ENCODE measurements at regions not wholly inside any gene's neighbourhood (a gene's known extent, or its start where the extent isn't known, plus 50 kb on each side); places are given as distances from the start of the nearest gene placed in this dataset.
"Not testable (repeated sequence)": the region's sequence is repeated elsewhere in the genome, so short reads cannot be mapped to it uniquely, and the experiment has no call there.

DNA sequence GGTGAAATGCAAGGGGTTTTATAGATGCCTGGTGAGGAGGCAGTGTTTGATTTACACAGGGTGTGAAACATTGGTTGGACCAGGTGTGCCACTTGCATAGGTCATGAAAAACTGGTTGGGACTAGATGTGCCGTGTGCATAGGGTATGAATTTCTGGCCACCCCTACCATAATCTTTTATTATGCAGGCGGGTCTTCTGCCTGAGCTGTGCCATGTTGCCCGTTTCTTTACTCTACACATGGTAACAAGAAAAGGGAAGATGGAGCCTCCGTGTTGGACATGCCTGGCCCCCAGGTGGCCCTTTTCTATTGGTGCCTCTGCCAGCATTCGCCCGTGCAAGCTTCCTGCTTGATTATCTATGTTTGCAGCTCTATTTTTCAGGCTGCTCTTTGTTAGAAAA is 805.4 kb downstream of the TRIB2 start:
- Histone ChIP-seq H3K27me3 (ENCODE audit: insufficient read depth, low read length, poor library complexity) (no peaks in the 10 kb centered on the region), H3K4me2 (ENCODE audit: insufficient read depth, low read length) (no peak overlapping the region), H2AFZ (ENCODE audit: low read depth, low read length) (no peak overlapping the region), H3K9ac (ENCODE audit: low read depth, low read length) (no peak overlapping the region), H4K20me1 (ENCODE audit: insufficient read depth, low read length) (no peaks in the 10 kb centered on the region), H3K9me3 (ENCODE audit: insufficient read depth, low read length, severe bottlenecking) (no peaks in the 10 kb centered on the region), H3K36me3 (ENCODE audit: insufficient read depth, low read length) (no peaks in the 10 kb centered on the region), H3K79me2 (ENCODE audit: insufficient read depth, low read length) (no peaks in the 10 kb centered on the region), H3K27ac (ENCODE audit: low read length) (no peak overlapping the region), H3K4me3 (ENCODE audit: low read depth in 1 of 2, low read length in 2 of 2) (no peak overlapping the region), H3K4me1 (ENCODE audit: insufficient read depth, low read length) (no peaks in the 10 kb centered on the region)
- DNase-seq (no peak), ATAC-seq (ENCODE audit: insufficient read depth, low read depth) (no peak)
- TF ChIP-seq EZH2 (IDR thresholded peaks at IDR 0.05; ENCODE audit: borderline replicate concordance, low read depth, low read length, severe bottlenecking) = no peak
- TF ChIP-seq, protein P1, sequence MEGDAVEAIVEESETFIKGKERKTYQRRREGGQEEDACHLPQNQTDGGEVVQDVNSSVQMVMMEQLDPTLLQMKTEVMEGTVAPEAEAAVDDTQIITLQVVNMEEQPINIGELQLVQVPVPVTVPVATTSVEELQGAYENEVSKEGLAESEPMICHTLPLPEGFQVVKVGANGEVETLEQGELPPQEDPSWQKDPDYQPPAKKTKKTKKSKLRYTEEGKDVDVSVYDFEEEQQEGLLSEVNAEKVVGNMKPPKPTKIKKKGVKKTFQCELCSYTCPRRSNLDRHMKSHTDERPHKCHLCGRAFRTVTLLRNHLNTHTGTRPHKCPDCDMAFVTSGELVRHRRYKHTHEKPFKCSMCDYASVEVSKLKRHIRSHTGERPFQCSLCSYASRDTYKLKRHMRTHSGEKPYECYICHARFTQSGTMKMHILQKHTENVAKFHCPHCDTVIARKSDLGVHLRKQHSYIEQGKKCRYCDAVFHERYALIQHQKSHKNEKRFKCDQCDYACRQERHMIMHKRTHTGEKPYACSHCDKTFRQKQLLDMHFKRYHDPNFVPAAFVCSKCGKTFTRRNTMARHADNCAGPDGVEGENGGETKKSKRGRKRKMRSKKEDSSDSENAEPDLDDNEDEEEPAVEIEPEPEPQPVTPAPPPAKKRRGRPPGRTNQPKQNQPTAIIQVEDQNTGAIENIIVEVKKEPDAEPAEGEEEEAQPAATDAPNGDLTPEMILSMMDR (IDR thresholded peaks at IDR 0.05; ENCODE audit: borderline replicate concordance, extremely low read depth, low read length, poor library complexity, severe bottlenecking) = no peak

DNA sequence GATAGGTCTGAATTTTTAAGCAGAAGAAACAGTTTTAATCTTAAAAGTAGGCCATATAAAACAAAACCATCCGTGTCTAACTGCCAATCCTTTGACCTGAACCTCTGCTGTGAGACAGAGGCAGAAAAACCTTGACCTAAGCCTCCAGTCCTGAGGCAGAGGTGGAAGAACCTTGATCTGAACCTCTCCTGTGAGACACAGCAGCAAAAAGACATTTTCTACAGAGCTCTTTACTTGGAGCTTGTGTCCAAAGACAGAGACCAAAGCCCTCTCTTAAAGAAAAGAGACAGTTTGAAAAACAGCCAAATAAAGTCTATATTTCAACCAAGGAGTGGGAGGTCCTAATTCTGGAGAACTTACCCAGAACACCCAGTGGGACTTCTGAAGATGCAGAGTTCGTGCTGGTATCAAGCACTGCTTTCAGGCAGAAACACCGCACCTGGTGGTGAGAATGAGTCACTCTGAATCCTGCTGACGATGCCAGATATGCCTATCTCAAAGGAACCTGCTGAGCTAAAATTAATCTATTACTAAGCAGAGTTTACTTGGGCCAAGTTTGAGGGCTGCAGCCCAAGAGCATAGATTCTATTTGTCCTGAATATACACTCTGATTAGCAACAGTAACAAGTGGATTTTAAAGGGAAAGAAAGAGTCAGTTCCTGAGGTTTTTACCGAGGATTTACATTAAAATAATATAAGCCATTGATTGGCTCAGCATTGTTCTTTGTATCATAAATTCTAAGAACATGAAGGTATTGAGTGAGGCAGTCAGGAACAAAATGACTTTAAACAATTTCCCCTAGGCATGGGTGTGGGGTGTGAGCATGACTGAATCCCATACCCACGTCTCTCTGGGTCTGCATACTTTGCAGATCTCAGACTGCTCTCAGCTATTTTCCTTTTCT is 806.4 kb downstream of the TRIB2 start:
- Histone ChIP-seq H3K79me2 (ENCODE audit: insufficient read depth, low read length) (no peaks in the 10 kb centered on the region), H2AFZ (ENCODE audit: low read depth, low read length) (no peak overlapping the region), H3K27ac (ENCODE audit: low read length) (no peak overlapping the region), H3K4me3 (ENCODE audit: low read depth in 1 of 2, low read length in 2 of 2) (no peak overlapping the region), H3K4me2 (ENCODE audit: insufficient read depth, low read length) (no peak overlapping the region), H4K20me1 (ENCODE audit: insufficient read depth, low read length) (no peaks in the 10 kb centered on the region), H3K36me3 (ENCODE audit: insufficient read depth, low read length) (no peaks in the 10 kb centered on the region), H3K4me1 (ENCODE audit: insufficient read depth, low read length) (no peaks in the 10 kb centered on the region), H3K27me3 (ENCODE audit: insufficient read depth, low read length, poor library complexity) (no peaks in the 10 kb centered on the region), H3K9me3 (ENCODE audit: insufficient read depth, low read length, severe bottlenecking) (no peaks in the 10 kb centered on the region), H3K9ac (ENCODE audit: low read depth, low read length) (no peak overlapping the region)
- TF ChIP-seq, protein P1 (IDR thresholded peaks at IDR 0.05; ENCODE audit: borderline replicate concordance, extremely low read depth, low read length, poor library complexity, severe bottlenecking) = no peak
- TF ChIP-seq EZH2 (IDR thresholded peaks at IDR 0.05; ENCODE audit: borderline replicate concordance, low read depth, low read length, severe bottlenecking) = no peak
- DNase-seq (no peak), ATAC-seq (ENCODE audit: insufficient read depth, low read depth) (no peak)

DNA sequence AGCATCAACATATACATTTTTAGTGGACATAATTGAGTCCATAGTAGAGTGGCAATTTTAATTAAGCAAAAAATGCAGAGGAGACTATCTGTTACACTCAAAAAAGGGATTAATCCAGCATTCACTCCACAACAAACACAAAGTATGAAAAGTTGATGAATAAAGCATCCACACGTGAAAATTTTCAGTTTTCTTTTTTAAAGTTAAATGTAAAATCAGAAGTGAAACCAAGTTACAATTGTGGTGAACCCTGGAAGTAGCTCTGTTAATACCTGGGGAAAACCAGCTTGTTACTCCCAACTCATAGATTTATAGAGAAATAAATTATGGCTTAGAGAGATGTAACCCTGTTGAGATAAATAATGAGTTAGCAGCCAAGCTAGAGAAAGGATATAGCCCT is 807.8 kb downstream of the TRIB2 start:
- ATAC-seq (ENCODE audit: insufficient read depth, low read depth) = no peak
- H3K9ac ChIP-seq (ENCODE audit: low read depth, low read length) = no peak overlapping the region
- no peak overlapping the region for H3K4me2 ChIP-seq (ENCODE audit: insufficient read depth, low read length)
- H3K79me2 ChIP-seq (ENCODE audit: insufficient read depth, low read length) = no peaks in the 10 kb centered on the region
- no peak overlapping the region for H3K27ac ChIP-seq (ENCODE audit: low read length)
- H4K20me1 ChIP-seq (ENCODE audit: insufficient read depth, low read length) = no peaks in the 10 kb centered on the region
- no peaks in the 10 kb centered on the region for H3K27me3 ChIP-seq (ENCODE audit: insufficient read depth, low read length, poor library complexity)
- H2AFZ ChIP-seq (ENCODE audit: low read depth, low read length) = no peak overlapping the region
- H3K4me1 ChIP-seq (ENCODE audit: insufficient read depth, low read length) = no peaks in the 10 kb centered on the region
- H3K4me3 ChIP-seq (ENCODE audit: low read depth in 1 of 2, low read length in 2 of 2) = no peak overlapping the region
- DNase-seq = no peak
- no peaks in the 10 kb centered on the region for H3K36me3 ChIP-seq (ENCODE audit: insufficient read depth, low read length)
- TF ChIP-seq EZH2 (IDR thresholded peaks at IDR 0.05; ENCODE audit: borderline replicate concordance, low read depth, low read length, severe bottlenecking) = no peak
- TF ChIP-seq, protein P1 (IDR thresholded peaks at IDR 0.05; ENCODE audit: borderline replicate concordance, extremely low read depth, low read length, poor library complexity, severe bottlenecking) = no peak
- H3K9me3 ChIP-seq (ENCODE audit: insufficient read depth, low read length, severe bottlenecking) = no peaks in the 10 kb centered on the region

DNA sequence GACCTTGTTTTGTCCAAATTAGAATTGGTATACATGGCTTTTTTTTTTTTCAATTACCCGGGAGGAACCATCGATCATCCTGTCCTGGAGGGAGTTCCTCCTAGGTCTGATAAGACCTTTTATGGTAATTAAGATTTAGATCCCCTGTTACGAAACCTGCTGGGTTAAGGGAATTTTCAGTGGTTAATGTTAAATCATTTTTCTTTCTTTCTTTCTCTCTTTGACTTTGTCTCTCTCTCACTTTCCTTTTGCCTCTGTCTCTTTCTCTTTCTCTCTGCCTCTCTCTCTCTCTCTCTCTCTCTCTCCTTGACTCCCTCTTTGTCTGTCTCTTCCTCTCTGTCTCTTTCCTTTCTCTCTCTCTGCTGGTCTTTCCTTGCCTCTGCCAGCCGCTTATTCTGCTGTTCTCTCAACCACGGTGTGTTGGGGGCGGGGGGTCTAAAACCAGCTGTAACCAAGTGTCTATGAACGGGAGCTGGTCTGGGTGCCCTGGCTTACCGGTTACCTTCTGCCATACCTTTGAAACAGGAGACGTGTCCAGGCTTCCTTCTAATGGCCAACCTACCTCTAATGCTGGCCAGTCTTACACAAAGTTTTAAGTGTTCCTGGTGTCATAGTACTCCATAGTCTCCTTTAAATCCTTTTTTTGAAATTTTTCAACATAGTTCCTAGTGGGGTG is 815.1 kb downstream of the TRIB2 start:
- not testable (repeated sequence) for ATAC-seq (ENCODE audit: insufficient read depth, low read depth); H3K4me3 ChIP-seq (ENCODE audit: low read depth in 1 of 2, low read length in 2 of 2); H2AFZ ChIP-seq (ENCODE audit: low read depth, low read length); DNase-seq; H3K9ac ChIP-seq (ENCODE audit: low read depth, low read length); H3K36me3 ChIP-seq (ENCODE audit: insufficient read depth, low read length); H3K27me3 ChIP-seq (ENCODE audit: insufficient read depth, low read length, poor library complexity); H3K9me3 ChIP-seq (ENCODE audit: insufficient read depth, low read length, severe bottlenecking); H3K79me2 ChIP-seq (ENCODE audit: insufficient read depth, low read length); H3K27ac ChIP-seq (ENCODE audit: low read length); H3K4me2 ChIP-seq (ENCODE audit: insufficient read depth, low read length); H3K4me1 ChIP-seq (ENCODE audit: insufficient read depth, low read length); H4K20me1 ChIP-seq (ENCODE audit: insufficient read depth, low read length)

DNA sequence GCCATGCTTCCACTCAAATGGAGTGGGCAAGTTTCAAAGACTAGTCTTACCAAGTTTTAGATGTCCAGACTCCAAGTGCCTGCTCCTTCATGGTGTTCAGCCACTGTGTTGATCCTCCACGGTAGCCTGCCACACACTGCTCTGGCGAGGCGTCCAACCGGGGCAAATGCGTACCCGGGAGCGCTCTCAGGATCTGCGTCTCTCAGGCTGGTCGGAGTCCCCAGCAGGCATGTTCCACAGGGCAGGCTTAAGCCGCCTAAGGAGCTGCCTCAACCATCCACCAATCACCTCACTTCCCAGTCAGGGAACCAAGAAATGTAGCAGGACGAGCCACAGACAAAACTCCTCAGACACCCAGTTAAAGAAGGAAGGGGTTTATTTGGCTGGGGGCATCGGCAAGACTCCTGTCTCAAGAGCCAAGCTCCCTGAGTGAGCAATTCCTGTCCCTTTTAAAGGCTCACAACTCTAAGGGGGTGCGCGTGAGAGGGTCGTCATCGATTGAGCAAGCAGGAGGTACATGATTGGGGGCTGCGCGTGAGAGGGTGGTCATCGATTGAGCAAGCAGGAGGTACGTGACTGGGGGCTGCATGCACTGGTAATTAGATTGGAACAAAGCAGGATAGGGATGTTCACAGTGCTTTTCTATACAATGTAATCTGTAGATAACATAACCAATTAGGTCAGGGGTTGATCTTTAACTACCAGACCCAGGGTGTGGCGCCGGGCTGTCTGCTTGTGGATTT is 816.2 kb downstream of the TRIB2 start:
- not testable (repeated sequence) for ATAC-seq (ENCODE audit: insufficient read depth, low read depth); H3K36me3 ChIP-seq (ENCODE audit: insufficient read depth, low read length); H3K9ac ChIP-seq (ENCODE audit: low read depth, low read length); H3K4me2 ChIP-seq (ENCODE audit: insufficient read depth, low read length); DNase-seq; H3K27ac ChIP-seq (ENCODE audit: low read length); H4K20me1 ChIP-seq (ENCODE audit: insufficient read depth, low read length); H2AFZ ChIP-seq (ENCODE audit: low read depth, low read length); H3K9me3 ChIP-seq (ENCODE audit: insufficient read depth, low read length, severe bottlenecking); H3K79me2 ChIP-seq (ENCODE audit: insufficient read depth, low read length); H3K4me3 ChIP-seq (ENCODE audit: low read depth in 1 of 2, low read length in 2 of 2); H3K4me1 ChIP-seq (ENCODE audit: insufficient read depth, low read length); H3K27me3 ChIP-seq (ENCODE audit: insufficient read depth, low read length, poor library complexity)
